Left lung (tissue), 4 donors: ENCODE measurements at regions not wholly inside any gene's neighbourhood (a gene's known extent, or its start where the extent isn't known, plus 50 kb on each side); places are given as distances from the start of the nearest gene placed in this dataset.

Source experiments
- ATAC-seq: fragments of 200-7000 bp; cut with Tn5 transposase; one replicate; pipeline ENCODE4 v1.9.1; 2020; ENCODE audit warnings: moderate library complexity
- DNase-seq, 4 donors: peaks; one replicate each; pipeline ENCODE4 v3.0.0-alpha.2; 2013 to 2020
- H3K27ac ChIP-seq, 2 donors: fragments of 200-600 bp; sonication (generic) in 1 of 2; one replicate each; pipeline versions ENCODE4 v1.5.0 to v1.8.0; 2020 to 2021
- H3K27me3 ChIP-seq, 2 donors: fragments of 200-600 bp; sonication (generic) in 1 of 2; one replicate each; pipeline versions ENCODE4 v1.5.0 to v1.8.0; 2020 to 2021
- H3K36me3 ChIP-seq, 2 donors: fragments of 200-600 bp; sonication (generic) in 1 of 2; one replicate each; pipeline versions ENCODE4 v1.5.0 to v1.8.0; 2020 to 2021
- H3K4me1 ChIP-seq, 2 donors: fragments of 200-600 bp; one replicate each; pipeline ENCODE4 v1.8.0; 2021
- H3K4me3 ChIP-seq, 2 donors: fragments of 200-600 bp; sonication (generic) in 1 of 2; one replicate each; pipeline versions ENCODE4 v1.5.0 to v1.8.0; 2020 to 2021; ENCODE audit warnings: mild to moderate bottlenecking in 1 of 2
- H3K9me3 ChIP-seq, 2 donors: fragments of 200-600 bp; sonication (generic) in 1 of 2; one replicate each; pipeline versions ENCODE4 v1.5.0 to v1.8.0; 2020 to 2021
- CTCF ChIP-seq, 2 donors: fragments of 200-600 bp; sonication (generic) in 1 of 2; IDR thresholded peaks; one replicate each; pipeline versions ENCODE4 v1.5.0 to v1.8.0; 2021; ENCODE audit warnings: antibody characterized with exemption in 2 of 2
- intact Hi-C, 2 donors: fragments of 100-400 bp; cut with DNase I; formaldehyde crosslinking; loops; one replicate each; pipeline versions ENCODE4 v1.11.2 to v1.14.2; 2022
- donor health status: DM: no; HTN: yes; CAD: no.
- donor health status: DM: no; HTN: no; CAD: no.

GRCh38 chr16:64778777-64779176, 343.1 kb downstream of the CDH11 start:
- peaks cover 0 to 2% of the 10 kb centered on the region in 2 donors for H3K9me3 ChIP-seq
- no peak for DNase-seq
- H3K36me3 ChIP-seq, result no peaks in the 10 kb centered on the region
- H3K27ac ChIP-seq, result no peak overlapping the region
- ATAC-seq, result no peak
- no peaks in the 10 kb centered on the region for H3K4me1 ChIP-seq
- H3K27me3 ChIP-seq, result no peaks in the 10 kb centered on the region
- no peak for TF ChIP-seq CTCF (IDR thresholded peaks at IDR 0.05)
- H3K4me3 ChIP-seq, result no peak overlapping the region
- intact Hi-C loops, result no loop called here

GRCh38 chr16:64773638-64774037, 348.2 kb downstream of the CDH11 start:
- H3K4me3 ChIP-seq, result no peak overlapping the region
- no peaks in the 10 kb centered on the region for H3K36me3 ChIP-seq
- peaks cover 0 to 6% of the 10 kb centered on the region in 2 donors for H3K9me3 ChIP-seq
- no peak for TF ChIP-seq CTCF (IDR thresholded peaks at IDR 0.05)
- H3K4me1 ChIP-seq, result no peaks in the 10 kb centered on the region
- H3K27ac ChIP-seq, result no peak overlapping the region
- intact Hi-C loops, result no loop called here
- no peak for DNase-seq
- no peak for ATAC-seq
- no peaks in the 10 kb centered on the region for H3K27me3 ChIP-seq

DNA sequence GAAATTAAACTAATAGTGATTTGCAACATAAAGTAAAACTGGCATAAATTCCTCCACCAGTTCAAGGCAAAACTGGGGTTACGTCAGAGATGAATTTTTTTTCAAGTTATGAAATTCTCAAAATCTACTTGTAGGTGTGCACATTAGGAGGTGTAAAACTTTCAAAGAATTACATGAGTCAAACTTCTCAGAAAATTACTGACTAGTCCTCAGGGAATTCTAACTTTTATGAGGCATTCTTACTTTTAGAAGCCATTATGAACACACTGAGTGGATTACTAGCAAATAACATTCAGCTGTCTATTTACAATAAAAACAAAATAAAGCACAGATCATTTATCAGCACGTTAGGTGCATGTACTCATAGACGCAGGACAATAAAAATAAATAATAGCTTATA, 348.7 kb downstream of the CDH11 start:
- intact Hi-C loops, result no loop called here
- H3K4me3 ChIP-seq, result no peak overlapping the region
- TF ChIP-seq CTCF (IDR thresholded peaks at IDR 0.05), result no peak
- no peak overlapping the region for H3K27ac ChIP-seq
- DNase-seq, result no peak
- no peaks in the 10 kb centered on the region for H3K4me1 ChIP-seq
- H3K9me3 ChIP-seq, result peaks cover 0 to 6% of the 10 kb centered on the region in 2 donors
- H3K36me3 ChIP-seq, result no peaks in the 10 kb centered on the region
- ATAC-seq, result no peak
- no peaks in the 10 kb centered on the region for H3K27me3 ChIP-seq

DNA sequence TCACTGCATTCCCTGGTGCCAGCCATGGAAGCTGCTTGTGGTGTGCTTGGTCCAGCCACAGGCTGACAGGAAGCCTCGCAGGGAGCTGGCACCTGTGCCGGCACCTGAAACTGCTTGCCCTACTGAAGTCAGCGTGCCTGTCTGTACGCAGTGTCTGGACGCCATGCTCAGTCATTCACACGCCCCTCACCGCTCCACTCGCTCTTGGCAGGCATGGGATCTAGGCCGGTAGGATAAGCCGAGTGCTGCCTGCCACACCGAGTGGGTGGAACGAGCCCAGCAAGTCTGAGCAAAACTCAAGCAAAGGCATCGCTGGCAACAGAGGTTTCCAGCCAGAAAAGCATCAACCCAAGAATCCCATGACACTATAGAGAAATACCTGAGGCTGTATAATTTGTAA, 350.6 kb downstream of the CDH11 start:
- ATAC-seq (no peak), DNase-seq (peak in 1 of 4 donors; percentile 63)
- intact Hi-C loops, result no loop called here
- Histone ChIP-seq H3K9me3 (peaks cover 0 to 6% of the 10 kb centered on the region in 2 donors), H3K27ac (no peak overlapping the region), H3K36me3 (no peaks in the 10 kb centered on the region), H3K4me1 (no peaks in the 10 kb centered on the region), H3K4me3 (no peak overlapping the region), H3K27me3 (no peaks in the 10 kb centered on the region)
- TF ChIP-seq CTCF (IDR thresholded peaks at IDR 0.05), result no peak

GRCh38 chr16:64762211-64762610, 359.7 kb downstream of the CDH11 start:
- no peak for ATAC-seq

More at GRCh38 chr16:64762211-64762610, 359.7 kb downstream of the CDH11 start:
- H3K4me3 ChIP-seq, result no peak overlapping the region
- TF ChIP-seq CTCF (IDR thresholded peaks at IDR 0.05), result no peak
- intact Hi-C loops, result no loop called here
- DNase-seq, result no peak
- no peaks in the 10 kb centered on the region for H3K9me3 ChIP-seq
- H3K4me1 ChIP-seq, result no peaks in the 10 kb centered on the region
- no peak overlapping the region for H3K27ac ChIP-seq
- no peaks in the 10 kb centered on the region for H3K27me3 ChIP-seq
- no peaks in the 10 kb centered on the region for H3K36me3 ChIP-seq
